Ammon's horn (tissue), 1 donor: ENCODE measurements at regions not wholly inside any gene's neighbourhood (a gene's known extent, or its start where the extent isn't known, plus 50 kb on each side); places are given as distances from the start of the nearest gene placed in this dataset.
"Not testable (repeated sequence)": the region's sequence is repeated elsewhere in the genome, so short reads cannot be mapped to it uniquely, and the experiment has no call there.

Experiments
- DNase-seq: peaks from one replicate; pipeline ENCODE4 v3.0.0-alpha.2; 2016; ENCODE audit warnings: low spot score

DNA sequence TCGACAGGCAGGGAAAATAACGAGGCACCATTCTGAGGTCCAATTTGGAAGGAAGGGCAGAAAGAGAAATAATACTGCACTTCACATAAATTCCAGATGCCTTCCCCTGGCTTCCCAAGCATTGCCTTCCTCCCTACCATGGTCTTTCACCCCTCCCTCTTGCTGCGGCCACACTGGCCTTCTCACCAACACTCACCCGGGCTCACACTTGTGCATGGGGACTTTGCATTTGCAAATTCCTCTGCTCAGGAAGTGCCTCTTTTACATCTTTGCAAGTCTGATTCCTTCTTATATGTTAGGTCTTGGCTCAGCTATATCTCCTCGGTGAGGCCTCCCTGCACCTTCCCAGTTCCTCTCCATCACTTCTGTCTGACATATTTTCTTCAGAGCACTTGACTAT lies 199.4 kb downstream of the CHIC2 start:
- DNase-seq, result no peak

DNA sequence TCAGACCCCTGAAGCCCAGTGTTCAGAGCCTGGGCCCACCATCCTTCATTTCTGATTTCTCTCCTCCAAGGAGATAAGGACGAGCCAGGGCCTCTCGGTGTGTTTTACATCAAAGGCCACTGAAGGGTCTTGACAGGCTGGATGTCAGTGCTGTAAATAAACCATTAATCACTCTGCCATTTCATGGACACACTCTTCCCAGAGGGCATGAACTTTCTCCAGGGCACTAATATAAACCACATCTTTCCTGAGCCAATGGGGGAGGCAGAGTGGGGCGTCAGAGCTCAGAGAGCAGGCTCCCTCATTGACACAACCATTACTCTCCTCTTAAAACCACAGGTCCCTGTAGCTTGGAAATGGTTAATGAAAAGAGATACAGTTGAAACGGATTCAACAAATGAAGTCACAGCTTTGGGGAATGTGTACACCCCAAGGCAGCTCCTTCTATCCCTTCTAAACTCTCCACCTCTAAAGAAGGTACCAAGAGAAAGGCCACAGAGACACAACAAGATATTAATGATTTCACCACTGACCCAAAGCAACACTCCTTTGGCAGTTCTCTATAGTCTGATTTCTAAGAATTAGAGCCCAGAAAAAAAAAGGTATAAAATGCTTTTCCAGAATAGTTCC lies 200.6 kb downstream of the CHIC2 start:
- no peak for DNase-seq

DNA sequence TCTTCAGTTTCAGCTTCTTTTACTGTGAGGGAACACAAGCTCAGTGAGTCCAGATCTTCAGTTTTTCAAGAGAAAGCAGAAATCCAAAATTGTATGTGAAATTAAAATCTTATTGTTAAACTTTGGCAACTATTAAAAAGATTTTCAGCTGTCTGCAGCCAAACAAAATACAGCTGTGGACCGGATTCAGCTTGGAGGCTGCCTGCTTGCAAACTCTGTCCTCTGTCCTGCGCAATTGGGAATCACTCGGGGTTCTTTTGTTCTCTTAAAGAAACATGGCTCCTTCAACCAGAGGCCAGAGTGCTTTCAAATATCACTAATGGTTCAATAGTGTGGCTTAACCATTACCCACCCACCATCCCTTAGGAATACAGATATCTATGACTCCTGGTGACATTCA lies 201.2 kb downstream of the CHIC2 start:
- DNase-seq, result no peak

DNA sequence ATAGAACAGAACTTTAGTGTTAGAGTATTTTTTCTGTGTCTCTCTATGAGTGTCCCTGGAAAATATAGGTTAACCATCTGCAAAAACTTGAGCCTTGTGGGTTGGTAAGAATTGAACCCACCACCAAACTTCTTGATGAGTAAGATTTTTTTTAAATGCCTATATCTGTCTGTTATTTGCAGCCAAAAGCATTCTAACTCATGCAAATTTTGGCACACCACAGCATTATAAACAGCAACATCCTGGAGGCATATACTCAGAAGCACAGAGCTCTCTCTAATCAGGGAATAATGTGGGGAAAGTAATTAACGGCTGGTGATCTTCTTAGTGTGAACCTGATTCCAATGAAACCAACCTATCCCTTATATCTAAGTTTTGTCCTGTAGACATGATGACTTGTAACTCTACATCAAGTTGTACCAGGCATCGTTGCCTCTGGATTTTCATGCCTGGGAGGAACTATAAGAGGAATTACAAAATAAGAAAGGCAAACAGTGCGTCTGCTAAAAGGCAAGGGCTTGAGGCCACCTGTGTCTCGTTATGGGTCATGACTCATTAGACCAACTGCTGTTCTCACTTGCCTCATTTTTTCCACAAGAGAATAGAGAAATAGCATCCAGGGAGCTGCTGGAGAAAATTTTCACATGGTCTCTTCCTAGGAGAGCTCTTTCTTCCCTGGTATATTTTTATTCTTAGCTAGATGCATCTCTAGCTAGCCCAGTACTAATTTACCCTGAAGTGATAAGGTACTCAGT lies 202.4 kb downstream of the CHIC2 start:
- no peak for DNase-seq

DNA sequence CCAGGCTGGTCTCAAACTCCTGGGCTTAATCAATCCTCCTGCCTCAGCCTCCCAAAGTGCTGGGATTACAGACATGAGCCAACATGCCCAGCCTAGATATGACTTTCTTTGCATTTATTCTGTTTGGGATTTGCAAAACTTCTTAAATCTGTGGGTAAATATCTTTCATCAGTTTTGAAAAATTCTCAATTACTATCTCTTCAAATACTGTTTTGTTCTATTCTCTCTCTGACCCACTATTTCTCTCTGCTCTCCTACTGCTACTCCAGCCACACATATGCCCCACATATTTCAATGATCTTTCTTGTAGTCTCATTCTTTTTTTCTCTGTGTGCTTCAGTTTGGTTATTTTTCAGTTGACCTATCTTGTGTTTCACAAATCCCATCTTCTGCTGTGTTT lies 205.1 kb downstream of the CHIC2 start:
- DNase-seq, result no peak

DNA sequence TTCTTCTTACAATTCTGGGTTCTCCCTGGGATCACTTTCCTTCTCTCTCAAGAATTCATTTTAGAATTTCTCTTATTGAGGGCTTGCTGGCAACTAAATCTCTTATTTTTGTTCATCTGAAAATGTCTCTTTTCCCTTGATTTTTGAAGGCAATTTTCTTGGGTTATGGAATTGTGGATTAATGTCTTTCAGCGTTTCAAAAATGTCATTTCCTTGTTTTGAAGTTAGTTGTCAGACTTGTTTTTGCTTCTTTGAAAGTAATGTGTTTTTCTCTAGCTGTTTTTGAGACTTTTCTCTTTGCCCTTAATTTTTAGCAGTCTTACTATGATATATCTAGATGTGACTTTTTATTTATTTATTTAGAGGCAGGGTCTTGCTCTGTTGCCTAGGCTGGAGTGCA lies 205.7 kb downstream of the CHIC2 start:
- no peak for DNase-seq

DNA sequence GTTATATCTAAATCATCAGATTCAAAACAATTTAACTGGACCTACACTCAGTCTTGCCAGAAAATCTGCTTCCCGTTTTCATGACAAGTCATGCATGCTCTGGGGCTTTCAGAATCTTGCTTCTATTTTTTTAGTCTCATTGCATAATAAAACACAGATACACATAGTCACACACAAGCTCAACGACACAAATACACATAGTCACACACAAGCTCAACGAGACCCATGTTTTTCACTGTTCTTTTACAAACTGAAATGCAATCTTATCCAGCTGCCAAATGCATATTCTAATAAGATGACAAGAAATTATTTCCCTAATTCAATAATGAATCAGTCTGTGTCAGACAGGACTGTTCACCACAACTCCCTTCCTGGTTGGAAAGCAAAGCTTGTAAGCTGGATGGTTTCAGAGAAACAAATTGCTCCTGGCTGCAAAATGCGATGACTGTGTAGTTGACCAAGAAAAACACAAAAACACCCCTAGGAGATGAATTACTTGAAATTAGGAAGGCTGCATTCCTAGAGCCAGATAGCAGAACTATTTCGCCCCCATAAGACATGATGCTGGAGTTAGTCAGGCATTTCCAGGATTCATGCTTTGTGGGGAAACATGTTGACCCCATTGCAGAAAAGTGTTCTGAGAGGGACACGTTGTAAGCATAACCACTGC lies 208.7 kb downstream of the CHIC2 start:
- no peak for DNase-seq

DNA sequence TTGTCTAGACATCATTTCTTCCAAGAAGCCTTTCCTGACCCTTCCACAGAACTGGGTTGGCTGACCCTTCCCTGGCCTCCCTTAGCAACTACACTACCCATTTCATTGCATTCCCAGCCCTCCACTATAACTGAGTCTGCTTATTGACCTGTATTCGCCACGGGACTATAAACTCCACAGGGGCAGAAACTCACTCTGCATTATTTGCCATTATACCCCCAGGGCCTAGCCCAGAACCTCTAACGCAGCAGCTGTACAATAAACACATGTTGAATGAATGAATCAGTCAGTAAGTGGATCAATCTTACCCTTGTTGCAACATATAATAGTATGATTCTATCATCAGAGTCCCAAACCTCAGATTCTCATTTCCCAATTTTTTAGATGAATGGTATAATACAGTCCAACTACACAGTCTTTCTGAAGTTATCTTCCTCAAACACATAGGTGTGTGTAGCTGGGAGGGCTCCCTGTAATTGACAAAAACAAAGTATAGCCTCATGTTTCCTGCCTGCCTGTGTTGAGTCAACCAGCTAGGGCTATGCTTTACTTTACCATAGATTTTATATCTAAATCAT lies 209.3 kb downstream of the CHIC2 start:
- DNase-seq, result no peak

DNA sequence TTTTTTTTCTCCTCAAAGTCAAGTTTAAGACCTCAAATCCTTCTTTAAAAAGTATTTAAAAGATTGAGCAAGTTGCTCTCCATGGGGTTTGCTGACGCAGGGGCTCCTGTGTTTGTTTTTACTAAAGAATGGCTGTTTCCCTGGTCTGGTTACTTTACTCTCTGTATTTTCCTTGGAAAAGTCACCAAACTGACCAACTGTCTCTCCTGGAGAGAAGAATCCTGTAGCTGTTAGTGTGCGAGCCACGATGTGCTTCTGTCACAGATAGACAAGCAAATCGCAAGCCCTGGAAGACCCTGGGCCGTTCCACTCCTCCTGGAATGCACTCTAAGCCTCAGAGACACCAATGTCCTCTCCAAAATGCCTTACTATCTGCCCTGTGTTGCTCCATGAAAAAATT lies 212.1 kb downstream of the CHIC2 start:
- DNase-seq, result no peak

DNA sequence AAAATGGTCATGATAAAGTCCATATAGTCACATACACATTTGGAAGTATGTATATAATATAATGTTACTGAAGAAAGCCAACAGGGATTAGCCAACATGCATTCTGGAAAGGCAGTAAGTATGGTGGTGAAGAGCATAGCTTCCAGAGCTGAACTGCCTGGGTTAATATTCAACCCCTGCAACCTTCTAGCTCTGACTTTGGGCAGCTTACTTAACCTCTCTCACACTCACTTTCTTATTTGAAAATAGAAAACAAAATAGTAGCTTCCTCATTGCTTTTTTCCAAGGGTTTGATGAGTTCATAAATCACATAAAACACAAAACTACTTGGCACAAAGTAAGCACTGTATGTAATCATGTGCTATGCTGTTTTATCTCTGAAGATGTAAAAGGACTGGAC lies 216.4 kb downstream of the CHIC2 start:
- no peak for DNase-seq

DNA sequence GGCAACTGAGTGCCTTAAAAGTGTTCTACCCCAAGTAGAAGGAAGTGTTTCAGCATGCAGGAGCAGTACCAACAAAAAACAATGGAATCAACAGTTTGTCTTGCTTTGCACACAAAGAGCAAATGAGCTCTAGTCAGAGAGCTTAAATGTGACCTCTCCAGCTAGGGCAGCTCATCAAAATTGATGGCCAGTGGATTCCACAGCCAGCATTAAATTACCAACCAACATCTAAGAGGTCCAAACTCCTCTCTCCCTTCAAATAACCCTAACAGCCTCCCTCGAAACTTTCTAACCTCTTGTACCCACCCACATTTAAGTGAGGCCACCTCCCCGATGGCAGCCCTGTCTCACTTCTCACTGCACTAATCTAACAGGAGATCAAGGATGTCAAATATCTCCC lies 219.9 kb downstream of the CHIC2 start:
- DNase-seq, result no peak

DNA sequence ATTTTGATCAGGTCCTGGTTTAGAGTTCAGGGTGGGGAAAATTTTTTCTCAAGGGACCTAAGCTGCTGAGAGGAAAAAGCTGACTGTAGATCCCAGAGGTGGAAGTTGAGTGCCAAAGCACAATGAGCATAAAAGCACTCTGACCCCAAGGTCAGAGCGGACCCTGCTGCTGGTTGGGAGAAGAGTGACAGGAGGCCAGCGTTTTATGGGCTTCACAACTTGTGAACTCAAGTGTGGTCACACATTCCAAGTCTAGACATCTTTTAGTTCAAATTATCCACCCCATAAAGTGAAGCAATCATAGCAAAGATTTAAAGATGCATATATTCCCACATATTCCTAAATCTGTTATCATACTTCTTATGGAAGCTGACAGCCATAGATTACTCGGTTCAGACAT lies 220.3 kb downstream of the CHIC2 start:
- no peak for DNase-seq

DNA sequence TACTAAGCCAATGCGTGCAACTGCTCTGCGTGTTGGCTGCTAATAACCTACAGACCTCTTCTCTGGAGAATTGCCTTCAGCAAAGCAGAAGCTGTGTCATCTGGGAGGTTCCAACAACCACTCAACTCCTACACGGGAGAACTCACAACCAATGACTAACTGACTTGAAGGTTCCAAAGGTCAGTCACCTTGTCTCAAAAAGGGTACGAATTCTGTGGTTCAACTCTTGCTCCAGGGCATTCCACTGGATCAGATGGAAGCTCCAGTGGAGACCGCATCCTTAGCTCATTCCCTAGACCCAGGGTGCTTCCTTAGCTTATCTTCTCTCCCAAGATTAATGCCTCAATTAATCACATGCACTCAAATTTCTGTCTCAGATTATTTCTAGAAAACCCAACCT lies 222.7 kb downstream of the CHIC2 start:
- no peak for DNase-seq

DNA sequence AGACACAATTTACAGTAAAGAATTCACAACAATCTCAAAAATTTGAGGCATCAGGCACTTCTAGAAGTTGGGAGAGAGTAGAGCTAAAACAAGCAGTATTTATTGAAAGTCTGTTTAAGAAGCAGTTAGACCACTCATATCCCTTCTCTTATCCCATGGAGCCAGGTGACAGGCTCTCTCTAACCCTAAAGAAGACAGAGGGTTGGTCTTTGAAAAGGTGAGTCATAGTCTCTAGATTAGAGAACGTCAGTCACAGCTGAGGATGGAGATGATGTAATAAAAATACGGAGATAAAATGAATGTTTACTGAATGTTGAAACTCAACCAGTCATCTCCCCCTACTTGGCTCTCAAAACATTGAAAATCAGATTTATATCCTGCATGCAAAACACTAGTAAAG lies 223.8 kb downstream of the CHIC2 start:
- DNase-seq, result no peak

DNA sequence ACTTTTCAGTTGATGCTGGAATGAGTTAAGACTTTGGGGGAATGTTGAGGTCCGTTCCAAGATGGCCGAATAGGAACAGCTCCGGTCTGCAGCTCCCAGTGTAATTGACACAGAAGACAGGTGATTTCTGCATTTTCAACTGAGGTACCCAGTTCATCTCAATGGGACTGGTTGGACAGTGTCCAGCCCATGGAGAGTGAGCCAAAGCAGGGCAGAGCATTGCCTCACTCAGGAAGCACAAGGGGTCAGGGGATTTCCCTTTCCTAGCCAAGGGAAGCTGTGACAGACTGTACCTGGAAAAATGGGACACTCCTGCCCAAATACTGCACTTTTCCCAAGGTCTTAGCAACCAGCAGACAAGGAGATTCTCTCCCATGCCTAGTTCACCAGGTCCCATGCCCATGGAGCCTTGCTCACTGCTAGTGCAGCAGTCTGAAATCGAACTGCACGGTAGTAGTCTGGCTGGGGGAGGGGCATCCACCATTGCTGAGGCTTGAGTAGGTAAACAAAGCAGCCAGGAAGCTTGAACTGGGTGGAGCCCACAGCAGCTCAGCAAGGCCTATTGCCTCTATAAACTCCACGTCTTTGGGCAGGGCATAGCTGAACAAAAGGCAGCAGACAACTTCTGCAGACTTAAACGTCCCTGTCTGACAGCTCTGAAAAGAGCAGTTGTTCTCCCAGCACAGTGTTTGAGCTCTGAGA lies 231.0 kb downstream of the CHIC2 start:
- DNase-seq, result not testable (repeated sequence)

DNA sequence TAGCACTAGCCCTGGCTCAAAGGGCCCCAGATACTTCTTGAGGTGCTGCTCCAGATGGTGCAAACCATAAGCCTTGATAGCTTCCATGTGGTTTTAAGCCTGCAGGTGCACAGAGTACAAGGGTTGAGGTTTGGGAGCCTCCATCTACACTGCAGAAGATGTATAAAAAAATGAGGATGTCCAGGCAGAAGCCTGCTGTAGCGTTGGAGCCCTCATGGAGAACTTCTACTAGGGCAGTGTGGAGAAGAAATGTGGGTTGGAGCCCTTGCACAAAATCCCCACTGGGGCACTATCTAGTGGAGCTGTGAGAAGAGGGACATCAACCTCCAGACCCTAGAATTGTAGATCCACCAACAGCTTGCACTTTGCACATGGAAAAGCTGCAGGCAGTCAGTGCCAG lies 231.9 kb downstream of the CHIC2 start:
- DNase-seq, result no peak

DNA sequence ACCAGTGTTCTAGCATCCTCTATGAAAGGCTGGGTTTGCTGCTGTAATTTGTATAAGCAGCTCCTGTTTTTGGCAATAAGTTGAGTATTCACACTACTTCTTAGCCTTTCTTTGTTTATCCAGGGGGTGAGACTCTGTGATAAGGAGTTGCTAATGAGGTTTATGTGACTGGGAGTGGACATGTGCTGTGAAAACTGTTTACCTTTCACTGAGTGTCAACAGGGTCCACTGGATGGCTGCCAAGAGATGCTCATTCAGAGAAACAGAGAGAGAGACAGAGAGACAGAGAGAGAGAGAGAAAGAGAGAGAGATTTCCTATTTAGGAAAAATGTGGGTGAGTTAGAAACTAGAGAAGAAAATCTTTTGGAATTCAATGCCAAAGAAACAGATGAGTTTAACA lies 233.9 kb downstream of the CHIC2 start:
- DNase-seq, result no peak

DNA sequence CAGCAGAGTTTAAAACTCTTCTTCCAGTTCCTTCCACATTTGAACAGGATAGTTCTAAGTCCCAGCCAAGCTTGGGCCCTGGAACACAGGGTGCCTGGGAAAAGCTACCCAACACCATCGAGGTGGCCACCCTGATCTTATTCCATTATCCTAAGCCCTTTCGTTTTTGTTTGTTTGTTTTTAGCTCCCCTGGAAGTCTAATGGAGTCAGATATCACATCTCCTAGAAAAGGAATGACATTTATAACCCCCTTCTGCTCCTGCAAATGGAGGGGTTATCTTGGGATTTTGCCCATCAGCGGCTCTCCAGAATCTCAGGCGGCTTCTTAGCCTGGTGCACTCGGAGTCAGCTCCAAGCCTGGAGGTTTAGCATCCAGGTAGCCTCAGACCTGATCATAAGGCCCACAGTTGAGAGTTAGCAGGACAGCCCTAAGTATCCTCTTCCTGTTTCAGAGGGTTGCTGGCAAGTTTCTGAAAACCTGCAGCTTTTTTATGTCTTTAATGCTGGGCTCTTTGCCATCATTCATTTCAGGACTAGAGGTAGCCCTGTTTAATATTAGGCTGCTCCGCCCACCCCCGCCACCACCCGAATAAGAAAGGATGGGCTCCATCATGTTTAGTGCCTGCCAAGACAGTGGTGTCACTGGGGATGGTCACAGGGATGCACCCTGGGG lies 230.0 kb upstream of the LNX1 start:
- no peak for DNase-seq

DNA sequence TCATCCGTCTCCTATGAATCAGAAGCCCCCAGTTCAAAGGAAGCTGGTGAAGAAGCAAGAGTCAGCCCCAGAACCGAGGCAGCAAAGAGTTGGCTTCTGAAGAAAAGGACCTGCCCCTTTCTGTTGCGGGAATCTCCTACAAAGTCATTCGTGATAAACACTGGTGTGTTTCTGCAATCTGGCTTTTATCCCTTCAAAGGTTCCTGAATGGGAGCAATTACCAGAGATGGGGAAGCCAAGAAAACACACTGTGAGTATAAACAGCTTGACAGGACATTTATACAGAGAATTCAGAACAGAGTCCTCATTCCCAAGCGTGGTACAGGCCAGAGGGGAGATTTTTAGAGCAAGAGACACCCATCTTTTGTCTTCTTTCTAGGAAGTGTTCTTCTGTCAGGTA lies 226.8 kb upstream of the LNX1 start:
- no peak for DNase-seq

DNA sequence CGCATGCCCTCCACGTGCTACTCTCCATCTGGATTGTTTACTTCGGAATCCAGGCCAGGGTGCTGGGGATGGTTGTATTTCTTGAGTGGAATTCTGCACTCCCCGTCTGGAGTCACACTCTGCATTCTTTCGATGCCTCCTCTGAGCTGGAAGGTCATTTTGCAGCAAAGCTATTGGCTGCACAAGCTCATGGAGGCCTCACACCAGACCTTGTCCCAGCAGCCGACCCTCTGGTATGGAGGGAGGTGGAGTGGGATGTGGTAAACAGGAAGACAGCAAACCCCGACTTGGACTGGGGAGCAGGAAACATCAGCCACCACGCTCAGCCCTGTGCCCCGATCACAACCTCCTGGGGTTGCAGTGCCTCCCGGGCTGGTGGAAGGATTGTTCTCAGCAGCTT lies 225.3 kb upstream of the LNX1 start:
- DNase-seq, result no peak

DNA sequence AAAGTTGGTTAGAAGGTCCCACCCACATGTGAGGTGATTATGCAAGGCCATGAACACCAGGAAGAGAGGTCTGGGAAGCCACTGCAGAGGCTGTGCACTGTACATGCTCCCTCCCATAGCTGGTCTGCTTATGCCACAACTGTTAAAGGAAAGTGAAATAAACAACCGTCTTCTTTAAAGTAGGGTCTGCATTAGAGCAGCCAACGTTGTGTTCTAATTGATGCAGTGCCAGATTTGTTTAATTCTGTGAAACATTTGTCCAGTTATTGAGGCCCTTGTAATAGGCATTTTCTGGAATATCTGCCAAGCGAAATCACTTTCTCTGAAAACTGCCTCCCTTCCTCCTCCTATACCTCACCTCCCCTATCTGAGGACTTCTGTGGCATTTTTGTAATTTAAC lies 224.0 kb upstream of the LNX1 start:
- no peak for DNase-seq

DNA sequence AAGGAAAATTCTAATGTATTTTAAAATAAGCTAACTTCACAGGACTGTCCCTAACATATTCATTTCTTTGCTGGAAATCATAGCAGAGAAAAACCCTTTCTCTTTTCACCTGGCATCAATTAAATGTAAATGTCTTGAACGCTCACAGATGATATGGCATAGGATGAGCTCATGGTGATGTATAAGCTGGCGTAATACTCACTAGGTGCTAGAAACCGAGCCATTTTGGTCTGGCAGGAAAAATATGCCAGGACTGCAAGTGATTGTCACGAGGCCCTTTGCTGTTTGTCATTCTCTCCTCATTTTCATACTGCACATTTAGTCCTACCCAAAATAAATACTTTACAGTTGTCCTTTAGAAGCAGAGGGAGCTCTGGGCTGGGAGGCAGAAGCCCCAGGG lies 222.7 kb upstream of the LNX1 start:
- DNase-seq, result no peak
